HEK293 (cell line): ENCODE measurements at regions not wholly inside any gene's neighbourhood (a gene's known extent, or its start where the extent isn't known, plus 50 kb on each side); places are given as distances from the start of the nearest gene placed in this dataset.

Source experiments
- CTCF ChIA-PET: fragments of 350-600 bp; formaldehyde crosslinking; extraction: SDS; loops from one replicate; lab custom pipeline; 2021; ENCODE audit warnings: antibody characterized with exemption; lab: Yijun Ruan, JAX
- POLR2A ChIA-PET: fragments of 300-600 bp; formaldehyde crosslinking; extraction: SDS; loops from one replicate; lab custom pipeline; 2020; ENCODE audit warnings: antibody characterized with exemption, inconsistent platforms; lab: Yijun Ruan, JAX
- H3K27ac ChIP-seq: fragments of 200-500 bp; sonication (Bioruptor generic); 2 replicates; pipeline ENCODE4 v1.5.1; 2014; ENCODE audit warnings: low read depth, low read length, control low read depth, inconsistent platforms; ENCODE audit errors: extremely low read depth
- H3K36me3 ChIP-seq, 2 experiments: fragments of 200-500 bp in 1 of 2; sonication (Bioruptor generic) in 1 of 2; 1 replicate in 1 of 2; 2 replicates in 1 of 2; pipeline ENCODE4 v1.5.1; 2014 to 2017; ENCODE audit warnings: inconsistent platforms in 2 of 2, low read length in 2 of 2; ENCODE audit not compliant: control insufficient read depth in 2 of 2, insufficient read depth in 1 of 2
- H3K4me1 ChIP-seq: fragments of 200-500 bp; sonication (Bioruptor generic); 2 replicates; pipeline ENCODE4 v1.5.1; 2014; ENCODE audit warnings: mild to moderate bottlenecking, low read length, inconsistent platforms; ENCODE audit not compliant: control insufficient read depth, insufficient read depth
- H3K4me3 ChIP-seq: 2 replicates; pipeline ENCODE4 v1.5.1; 2011; ENCODE audit warnings: low read depth, mild to moderate bottlenecking, control low read depth, low read length, moderate library complexity
- H3K9me3 ChIP-seq: fragments of 200-500 bp; sonication (Bioruptor generic); 2 replicates; pipeline ENCODE4 v1.5.1; 2014; ENCODE audit warnings: low read depth, low read length, inconsistent platforms; ENCODE audit not compliant: control insufficient read depth, insufficient read depth
- BCL6B ChIP-seq: fragments of 450-650 bp; formaldehyde crosslinking; IDR thresholded peaks from 2 replicates; pipeline ENCODE4 v1.5.1; 2017; ENCODE audit warnings: missing biosample characterization, missing genetic modification characterization
- GLIS2 ChIP-seq: fragments of 450-650 bp; formaldehyde crosslinking; IDR thresholded peaks from 2 replicates; pipeline ENCODE4 v1.5.1; 2016; ENCODE audit warnings: missing biosample characterization, missing genetic modification characterization
- HOXD13 ChIP-seq: sonication (generic); formaldehyde crosslinking; IDR thresholded peaks from 2 replicates; pipeline ENCODE4 v1.8.0; 2022; ENCODE audit warnings: missing genetic modification reagents, borderline replicate concordance
- PRDM1 ChIP-seq: fragments of 450-650 bp; formaldehyde crosslinking; IDR thresholded peaks from 2 replicates; pipeline ENCODE4; 2016; ENCODE audit warnings: missing biosample characterization, missing genetic modification characterization
- PRDM2 ChIP-seq: fragments of 450-650 bp; formaldehyde crosslinking; IDR thresholded peaks from 2 replicates; pipeline ENCODE4 v1.5.1; 2016; ENCODE audit warnings: missing biosample characterization, missing genetic modification characterization, borderline replicate concordance
- SALL2 ChIP-seq: fragments of 450-650 bp; formaldehyde crosslinking; IDR thresholded peaks from 2 replicates; pipeline ENCODE4 v1.5.0; 2017; ENCODE audit warnings: missing biosample characterization, mild to moderate bottlenecking, missing genetic modification characterization, borderline replicate concordance
- ZBTB48 ChIP-seq: fragments of 450-650 bp; formaldehyde crosslinking; IDR thresholded peaks from 2 replicates; pipeline ENCODE4 v1.5.1; 2016; ENCODE audit warnings: missing biosample characterization, missing genetic modification characterization
- ZNF112 ChIP-seq: fragments of 450-650 bp; formaldehyde crosslinking; IDR thresholded peaks from 2 replicates; pipeline ENCODE4 v1.5.0; 2017; ENCODE audit warnings: missing biosample characterization, missing genetic modification characterization
- ZNF169 ChIP-seq: fragments of 450-650 bp; formaldehyde crosslinking; IDR thresholded peaks from 2 replicates; pipeline ENCODE4 v1.5.1; 2016; ENCODE audit warnings: missing biosample characterization, missing genetic modification characterization
- ZNF18 ChIP-seq: fragments of 450-650 bp; formaldehyde crosslinking; IDR thresholded peaks from 2 replicates; pipeline ENCODE4 v1.5.1; 2016; ENCODE audit warnings: missing biosample characterization, missing genetic modification characterization
- ZNF292 ChIP-seq: fragments of 450-650 bp; formaldehyde crosslinking; IDR thresholded peaks from 2 replicates; pipeline ENCODE4 v1.5.1; 2016; ENCODE audit warnings: low read depth, missing biosample characterization, missing genetic modification characterization, borderline replicate concordance
- ZNF398 ChIP-seq: fragments of 450-650 bp; formaldehyde crosslinking; IDR thresholded peaks from 2 replicates; pipeline ENCODE4 v1.5.1; 2017; ENCODE audit warnings: missing biosample characterization, missing genetic modification characterization
- ZNF416 ChIP-seq: fragments of 450-650 bp; formaldehyde crosslinking; IDR thresholded peaks from 2 replicates; pipeline ENCODE4 v1.5.1; 2016; ENCODE audit warnings: missing biosample characterization, missing genetic modification characterization
- ZNF423 ChIP-seq: fragments of 450-650 bp; formaldehyde crosslinking; IDR thresholded peaks from 2 replicates; pipeline ENCODE4 v1.5.1; 2016; ENCODE audit warnings: missing biosample characterization, missing genetic modification characterization
- ZNF560 ChIP-seq: fragments of 450-650 bp; formaldehyde crosslinking; IDR thresholded peaks from 2 replicates; pipeline ENCODE4 v1.5.1; 2017; ENCODE audit warnings: missing biosample characterization, missing genetic modification characterization, borderline replicate concordance
- ZNF561 ChIP-seq: fragments of 450-650 bp; IDR thresholded peaks from 2 replicates; pipeline ENCODE4 v1.5.1; 2018; ENCODE audit warnings: missing biosample characterization, missing genetic modification characterization, borderline replicate concordance
- ZNF623 ChIP-seq: fragments of 450-650 bp; formaldehyde crosslinking; IDR thresholded peaks from 2 replicates; pipeline ENCODE4 v1.5.1; 2016; ENCODE audit warnings: missing biosample characterization, missing genetic modification characterization
- ZNF654 ChIP-seq: fragments of 450-650 bp; formaldehyde crosslinking; IDR thresholded peaks from 2 replicates; pipeline ENCODE4 v1.5.1; 2016; ENCODE audit warnings: low read depth, missing biosample characterization, missing genetic modification characterization
- ZNF658 ChIP-seq: fragments of 450-650 bp; formaldehyde crosslinking; IDR thresholded peaks from 2 replicates; pipeline ENCODE4; 2016; ENCODE audit warnings: missing biosample characterization, missing genetic modification characterization
- ZNF777 ChIP-seq: fragments of 450-650 bp; formaldehyde crosslinking; IDR thresholded peaks from 2 replicates; pipeline ENCODE4 v1.5.1; 2017; ENCODE audit warnings: missing biosample characterization, missing genetic modification characterization, borderline replicate concordance

- Histone ChIP-seq H3K4me3 (no peak overlapping the region), H3K27ac (no peak overlapping the region), H3K4me1 (no peaks in the 10 kb centered on the region), H3K36me3 (no peaks in the 10 kb centered on the region), H3K9me3 (no peaks in the 10 kb centered on the region)
- POLR2A ChIA-PET: no interaction called here
- no peak for TF ChIP-seq ZBTB48
- TF ChIP-seq ZNF292: no peak
- no peak for TF ChIP-seq ZNF169 (tag by site-specific recombination)
- TF ChIP-seq ZNF18 (tag by site-specific recombination): no peak
- no peak for TF ChIP-seq HOXD13 (CRISPR knock-in tag)
- no peak for TF ChIP-seq ZNF658 (tag by site-specific recombination)
- TF ChIP-seq ZNF561 (tag by site-specific recombination): no peak
- TF ChIP-seq ZNF423: no peak
- no peak for TF ChIP-seq ZNF654 (tag by site-specific recombination)
- no peak for TF ChIP-seq GLIS2 (tag by site-specific recombination)
- TF ChIP-seq ZNF560 (tag by site-specific recombination): no peak
- TF ChIP-seq PRDM1: no peak
- TF ChIP-seq SALL2 (tag by site-specific recombination): no peak
- TF ChIP-seq ZNF398 (tag by site-specific recombination): no peak
- no peak for TF ChIP-seq ZNF112
- no peak for TF ChIP-seq ZNF623 (tag by site-specific recombination)
- TF ChIP-seq ZNF777 (tag by site-specific recombination): no peak
- no peak for TF ChIP-seq PRDM2 (tag by site-specific recombination)
- no peak for TF ChIP-seq BCL6B (tag by site-specific recombination)
- TF ChIP-seq ZNF416 (tag by site-specific recombination): no peak
- CTCF ChIA-PET: no interaction called here
Observed at GRCh38 chr7:11237742-11238141, 264.1 kb downstream of the PHF14 start.
